Type B pancreatic cell (in vitro differentiated cells): ENCODE measurements at regions not wholly inside any gene's neighbourhood (a gene's known extent, or its start where the extent isn't known, plus 50 kb on each side); places are given as distances from the start of the nearest gene placed in this dataset.
"Not testable (repeated sequence)": the region's sequence is repeated elsewhere in the genome, so short reads cannot be mapped to it uniquely, and the experiment has no call there.

Experiments
- DNase-seq: peaks from one replicate; pipeline ENCODE4 v3.0.0; 2021; ENCODE audit warnings: mixed read lengths; ENCODE audit not compliant: unreplicated experiment; ENCODE audit errors: extremely low spot score
- H3K27ac Mint-ChIP-seq: 2 replicates; pipeline ENCODE4 v1.8.0; 2021; ENCODE audit warnings: mild to moderate bottlenecking, mixed read lengths
- H3K27me3 Mint-ChIP-seq: 2 replicates; pipeline ENCODE4 v1.8.0; 2021; ENCODE audit warnings: mixed read lengths
- H3K36me3 Mint-ChIP-seq: 2 replicates; pipeline ENCODE4 v1.8.0; 2021; ENCODE audit warnings: mixed read lengths
- H3K4me1 Mint-ChIP-seq: one replicate; pipeline ENCODE4 v1.8.0; 2021; ENCODE audit warnings: mixed read lengths; ENCODE audit not compliant: unreplicated experiment
- H3K4me3 Mint-ChIP-seq: 2 replicates; pipeline ENCODE4 v1.8.0; 2021; ENCODE audit warnings: mild to moderate bottlenecking, mixed read lengths
- H3K9me3 Mint-ChIP-seq: 2 replicates; pipeline ENCODE4 v1.8.0; 2021; ENCODE audit warnings: mixed read lengths
- TF ChIP-seq, protein P1 (sequence below): fragments of 200-600 bp; sonication (generic); conservative IDR thresholded peaks from 2 replicates; pipeline ENCODE4 v1.5.0; 2021; ENCODE audit warnings: antibody characterized with exemption, mild to moderate bottlenecking

- H3K9me3 Mint-ChIP-seq = no peaks in the 10 kb centered on the region
- no peak overlapping the region for H3K4me3 Mint-ChIP-seq
- TF ChIP-seq, protein P1, sequence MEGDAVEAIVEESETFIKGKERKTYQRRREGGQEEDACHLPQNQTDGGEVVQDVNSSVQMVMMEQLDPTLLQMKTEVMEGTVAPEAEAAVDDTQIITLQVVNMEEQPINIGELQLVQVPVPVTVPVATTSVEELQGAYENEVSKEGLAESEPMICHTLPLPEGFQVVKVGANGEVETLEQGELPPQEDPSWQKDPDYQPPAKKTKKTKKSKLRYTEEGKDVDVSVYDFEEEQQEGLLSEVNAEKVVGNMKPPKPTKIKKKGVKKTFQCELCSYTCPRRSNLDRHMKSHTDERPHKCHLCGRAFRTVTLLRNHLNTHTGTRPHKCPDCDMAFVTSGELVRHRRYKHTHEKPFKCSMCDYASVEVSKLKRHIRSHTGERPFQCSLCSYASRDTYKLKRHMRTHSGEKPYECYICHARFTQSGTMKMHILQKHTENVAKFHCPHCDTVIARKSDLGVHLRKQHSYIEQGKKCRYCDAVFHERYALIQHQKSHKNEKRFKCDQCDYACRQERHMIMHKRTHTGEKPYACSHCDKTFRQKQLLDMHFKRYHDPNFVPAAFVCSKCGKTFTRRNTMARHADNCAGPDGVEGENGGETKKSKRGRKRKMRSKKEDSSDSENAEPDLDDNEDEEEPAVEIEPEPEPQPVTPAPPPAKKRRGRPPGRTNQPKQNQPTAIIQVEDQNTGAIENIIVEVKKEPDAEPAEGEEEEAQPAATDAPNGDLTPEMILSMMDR = no peak
- H3K36me3 Mint-ChIP-seq = no peaks in the 10 kb centered on the region
- H3K4me1 Mint-ChIP-seq = no peaks in the 10 kb centered on the region
- no peak overlapping the region for H3K27ac Mint-ChIP-seq
- H3K27me3 Mint-ChIP-seq = peaks cover 27% of the 10 kb centered on the region
- no peak for DNase-seq
These were observed 180.9 kb upstream of the RTL1 start for GRCh38 chr14:101084436-101084826.

GRCh38 chr14:101086926-101087325, 183.4 kb upstream of the RTL1 start:
- TF ChIP-seq, protein P1 = no peak
- H3K4me1 Mint-ChIP-seq = no peaks in the 10 kb centered on the region
- no peaks in the 10 kb centered on the region for H3K36me3 Mint-ChIP-seq
- peaks cover 5% of the 10 kb centered on the region for H3K27me3 Mint-ChIP-seq
- DNase-seq = no peak
- H3K27ac Mint-ChIP-seq = no peak overlapping the region
- no peak overlapping the region for H3K4me3 Mint-ChIP-seq
- no peaks in the 10 kb centered on the region for H3K9me3 Mint-ChIP-seq

DNA sequence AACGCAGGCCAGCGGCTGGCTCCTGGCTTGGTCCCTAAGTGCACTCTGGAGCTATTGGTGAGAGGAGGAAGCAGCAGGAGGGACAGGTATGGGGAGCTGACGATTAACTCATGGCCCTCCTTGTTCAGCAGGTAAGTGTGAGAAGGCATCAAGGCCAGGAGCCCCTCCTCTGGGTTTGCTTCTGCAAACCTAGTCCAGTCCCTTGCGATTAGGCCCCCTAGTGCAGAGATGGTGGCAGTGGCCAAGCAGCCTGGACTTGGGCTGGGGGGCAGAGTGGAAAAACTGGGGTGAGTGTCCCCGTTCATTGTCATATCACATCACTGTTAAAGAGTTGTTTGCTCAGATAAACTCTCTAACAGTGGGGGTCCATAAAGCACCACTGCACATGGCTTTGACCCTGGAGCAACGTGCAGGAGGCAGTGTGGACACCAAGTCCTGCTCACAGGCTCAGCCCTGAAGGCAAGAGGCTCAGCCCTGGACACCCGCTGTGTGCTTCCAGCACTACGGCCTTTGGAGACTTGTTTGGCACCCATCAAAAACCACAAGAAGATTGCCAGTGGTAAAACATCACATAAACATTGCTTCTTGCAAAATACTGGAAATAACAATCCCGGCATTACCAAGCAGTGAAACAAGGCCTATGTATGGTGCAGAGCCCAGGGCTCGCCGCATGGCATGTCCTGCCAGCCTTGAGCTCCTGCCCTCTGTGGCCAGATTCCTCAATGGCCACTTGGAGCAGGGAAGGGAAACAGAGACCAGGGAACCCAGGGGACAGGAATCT, 184.3 kb upstream of the RTL1 start:
- TF ChIP-seq, protein P1 = no peak
- Mint-ChIP-seq H3K27ac (no peak overlapping the region), H3K36me3 (no peaks in the 10 kb centered on the region), H3K9me3 (no peaks in the 10 kb centered on the region), H3K4me3 (no peak overlapping the region), H3K27me3 (peaks cover 4% of the 10 kb centered on the region), H3K4me1 (no peaks in the 10 kb centered on the region)
- no peak for DNase-seq

GRCh38 chr14:101088395-101088667, 184.8 kb upstream of the RTL1 start:
- TF ChIP-seq, protein P1 = no peak
- no peaks in the 10 kb centered on the region for H3K9me3 Mint-ChIP-seq
- no peaks in the 10 kb centered on the region for H3K36me3 Mint-ChIP-seq
- no peaks in the 10 kb centered on the region for H3K4me1 Mint-ChIP-seq
- no peak overlapping the region for H3K4me3 Mint-ChIP-seq
- no peak overlapping the region for H3K27ac Mint-ChIP-seq
- no peak for DNase-seq
- peaks cover 4% of the 10 kb centered on the region for H3K27me3 Mint-ChIP-seq

DNA sequence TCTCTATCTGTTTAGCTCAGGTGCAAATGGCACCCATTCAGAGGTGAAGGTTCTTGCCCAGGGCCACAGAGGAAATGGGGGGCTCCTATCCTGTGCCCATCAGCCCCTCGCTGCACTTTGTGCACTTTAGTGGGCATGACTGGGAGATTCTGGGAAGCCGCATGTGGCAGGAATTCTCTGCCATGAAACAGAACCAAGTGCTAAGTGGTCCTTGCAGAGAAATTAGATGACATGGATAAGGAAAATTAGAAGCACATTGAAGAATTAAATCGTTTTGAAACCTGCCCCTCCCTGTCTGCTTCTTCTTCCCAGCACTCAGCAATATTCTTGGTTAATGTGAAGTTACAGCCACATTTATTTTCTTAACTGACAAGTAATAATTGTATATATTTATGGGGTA, 185.2 kb upstream of the RTL1 start:
- H3K4me3 Mint-ChIP-seq = no peak overlapping the region
- peaks cover 4% of the 10 kb centered on the region for H3K27me3 Mint-ChIP-seq
- H3K36me3 Mint-ChIP-seq = no peaks in the 10 kb centered on the region
- no peaks in the 10 kb centered on the region for H3K9me3 Mint-ChIP-seq
- TF ChIP-seq, protein P1 = no peak
- no peak for DNase-seq
- H3K27ac Mint-ChIP-seq = no peak overlapping the region
- H3K4me1 Mint-ChIP-seq = no peaks in the 10 kb centered on the region

DNA sequence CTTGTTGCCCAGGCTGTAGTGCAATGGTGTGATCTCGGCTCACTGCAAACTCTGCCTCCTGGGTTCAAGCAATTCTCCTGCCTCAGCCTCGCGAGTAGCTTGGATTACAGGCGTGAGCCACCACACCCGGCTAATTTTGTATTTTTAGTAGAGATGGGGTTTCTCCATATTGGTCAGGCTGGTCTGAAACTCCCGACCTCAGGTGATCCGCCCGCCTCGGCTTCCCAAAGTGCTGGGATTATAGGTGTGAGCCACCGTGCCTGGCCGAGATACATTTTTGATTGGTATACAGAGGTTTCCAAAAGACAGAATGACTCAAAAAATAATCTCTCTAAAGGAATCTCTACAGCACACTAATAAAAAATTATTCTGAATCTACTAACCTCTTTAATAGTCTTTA, 187.0 kb upstream of the RTL1 start:
- H3K27ac Mint-ChIP-seq, DNase-seq, H3K27me3 Mint-ChIP-seq, H3K36me3 Mint-ChIP-seq, H3K9me3 Mint-ChIP-seq, H3K4me3 Mint-ChIP-seq, H3K4me1 Mint-ChIP-seq: not testable (repeated sequence)
